HCT116 (cell line): ENCODE measurements at regions not wholly inside any gene's neighbourhood (a gene's known extent, or its start where the extent isn't known, plus 50 kb on each side); places are given as distances from the start of the nearest gene placed in this dataset.

ENCODE experiments used
- ATAC-seq: fragments of 200-7000 bp; cut with Tn5 transposase; 2 replicates; pipeline ENCODE4 v1.9.1; 2020; ENCODE audit warnings: mild to moderate bottlenecking, moderate library complexity
- BruUV-seq: library from RNA; stranded (reverse); fragments of 400-500 nt; replicated peaks from 2 replicates; lab custom pipeline; 2021; lab: Mats Ljungman, UMichigan
- CTCF ChIA-PET: fragments of 300-600 bp; sonication (Branson Sonifier 250); formaldehyde crosslinking; loops from one replicate; lab custom pipeline; 2021; ENCODE audit warnings: antibody characterized with exemption; lab: Charles Lee
- POLR2A ChIA-PET: fragments of 300-600, 350-600 bp; sonication (Branson Sonifier 250); formaldehyde crosslinking; loops from one replicate; lab custom pipeline; 2021; ENCODE audit warnings: antibody characterized with exemption; lab: Charles Lee
- RAD21 ChIA-PET, 2 experiments: fragments of 300-600 bp; sonication (Branson Sonifier 250); formaldehyde crosslinking; loops; one replicate each; lab custom pipeline; 2023; ENCODE audit warnings: low total read pairs in 2 of 2; ENCODE audit not compliant: uncharacterized antibody in 2 of 2, unreplicated experiment in 2 of 2, low non-redundant PET in 1 of 2; lab: Charles Lee
- DNase-seq: peaks from one replicate; pipeline ENCODE4 v3.0.0-alpha.2; 2010; ENCODE audit warnings: low read depth, low spot score
- H2AFZ ChIP-seq: fragments of 200-600 bp; shearing (Covaris generic), sonication (generic); 2 replicates; pipeline ENCODE4 v1.6.1; 2017; ENCODE audit warnings: low read depth, mixed run types, mixed read lengths, antibody characterized with exemption, low read length; ENCODE audit not compliant: poor library complexity, severe bottlenecking
- H3K27ac ChIP-seq: 2 replicates; pipeline ENCODE4 v1.5.1; 2012; ENCODE audit warnings: low read depth, low read length
- H3K27me3 ChIP-seq: fragments of 200-600 bp; sonication (generic); 2 replicates; pipeline ENCODE4 v1.6.1; 2016; ENCODE audit warnings: mixed run types, low read length, mixed read lengths; ENCODE audit not compliant: insufficient read depth
- H3K36me3 ChIP-seq, 2 experiments: fragments of 200-500 bp in 1 of 2; fragments of 200-600 bp in 1 of 2; sonication (Bioruptor generic) in 1 of 2; sonication (generic) in 1 of 2; 2 replicates each; pipeline versions ENCODE4 v1.5.1 to v1.6.1; 2014 to 2016; ENCODE audit warnings: low read length in 2 of 2, inconsistent platforms in 1 of 2, mixed read lengths in 1 of 2, mixed run types in 1 of 2; ENCODE audit not compliant: insufficient read depth in 2 of 2, control insufficient read depth in 1 of 2
- H3K4me1 ChIP-seq, 2 experiments: fragments of 200-600 bp in 1 of 2; sonication (generic) in 1 of 2; 2 replicates each; pipeline versions ENCODE4 v1.5.1 to v1.6.1; 2012 to 2017; ENCODE audit warnings: low read length in 2 of 2, inconsistent platforms in 1 of 2, mild to moderate bottlenecking in 1 of 2, mixed read lengths in 1 of 2, mixed run types in 1 of 2, moderate library complexity in 1 of 2; ENCODE audit not compliant: insufficient read depth in 2 of 2, control insufficient read depth in 1 of 2
- H3K4me2 ChIP-seq: fragments of 200-600 bp; sonication (generic); 2 replicates; pipeline ENCODE4 v1.6.1; 2017; ENCODE audit warnings: mixed run types, low read length, mixed read lengths
- H3K4me3 ChIP-seq, 2 experiments: fragments of 200-600 bp in 1 of 2; sonication (generic) in 1 of 2; replicated peaks in 1 of 2; 2 replicates each; pipeline ENCODE4 v1.5.1; 2011 to 2016; ENCODE audit warnings: low read length in 2 of 2, control low read depth in 1 of 2, low read depth in 1 of 2, mild to moderate bottlenecking in 1 of 2, mixed read lengths in 1 of 2, mixed run types in 1 of 2
- H3K79me2 ChIP-seq: fragments of 200-600 bp; sonication (generic); 2 replicates; pipeline ENCODE4 v1.6.1; 2017; ENCODE audit warnings: mild to moderate bottlenecking, mixed run types, low read length, moderate library complexity, mixed read lengths; ENCODE audit not compliant: insufficient read depth
- H3K9ac ChIP-seq: fragments of 200-600 bp; sonication (generic); 2 replicates; pipeline ENCODE4 v1.6.1; 2016; ENCODE audit warnings: low read length, mixed read lengths
- H3K9me2 ChIP-seq: fragments of 200-600 bp; sonication (generic), shearing (Covaris generic); 2 replicates; pipeline ENCODE4 v1.6.1; 2017; ENCODE audit warnings: mixed run types, mild to moderate bottlenecking, moderate library complexity; ENCODE audit not compliant: insufficient read depth
- H3K9me3 ChIP-seq, 2 experiments: fragments of 200-500 bp in 1 of 2; fragments of 200-600 bp in 1 of 2; sonication (Bioruptor generic) in 1 of 2; sonication (generic) in 1 of 2; 2 replicates each; pipeline ENCODE4 v1.6.1; 2014 to 2017; ENCODE audit warnings: low read length in 2 of 2, mixed read lengths in 2 of 2, inconsistent platforms in 1 of 2, low read depth in 1 of 2, mild to moderate bottlenecking in 1 of 2, mixed run types in 1 of 2, moderate library complexity in 1 of 2; ENCODE audit not compliant: control insufficient read depth in 1 of 2, insufficient read depth in 1 of 2
- H4K20me1 ChIP-seq: fragments of 200-600 bp; sonication (generic), shearing (Covaris generic); 2 replicates; pipeline ENCODE4 v1.6.1; 2017; ENCODE audit warnings: mixed run types, mild to moderate bottlenecking, moderate library complexity; ENCODE audit not compliant: insufficient read depth
- CBX3 ChIP-seq: IDR thresholded peaks from 2 replicates; pipeline ENCODE4 v1.6.1; 2012; ENCODE audit warnings: low read depth
- CEBPB ChIP-seq: IDR thresholded peaks from 2 replicates; pipeline ENCODE4 v1.6.1; 2012; ENCODE audit warnings: low read depth
- ELF1 ChIP-seq: IDR thresholded peaks from 2 replicates; pipeline ENCODE4 v1.6.1; 2012; ENCODE audit warnings: low read depth, borderline replicate concordance
- EZH2 ChIP-seq: fragments of 200-600 bp; sonication (generic); IDR thresholded peaks from 2 replicates; pipeline ENCODE4 v1.6.1; 2017; ENCODE audit warnings: antibody characterized with exemption, mixed run types
- EZH2phosphoT487 ChIP-seq: fragments of 200-600 bp; IDR thresholded peaks from 2 replicates; pipeline ENCODE4 v1.6.1; 2018; ENCODE audit warnings: antibody characterized with exemption, borderline replicate concordance
- FOSL1 ChIP-seq: IDR thresholded peaks from 2 replicates; pipeline ENCODE4 v1.6.1; 2012; ENCODE audit warnings: low read depth
- JUND ChIP-seq: IDR thresholded peaks from 2 replicates; pipeline ENCODE4 v1.6.1; 2012
- MAX ChIP-seq: IDR thresholded peaks from 2 replicates; pipeline ENCODE4 v1.6.1; 2012
- POLR2A ChIP-seq: IDR thresholded peaks from 2 replicates; pipeline ENCODE4 v1.7.0; 2011; ENCODE audit warnings: borderline replicate concordance; ENCODE audit not compliant: insufficient read depth, insufficient read length; ENCODE audit errors: extremely low read depth
- POLR2AphosphoS5 ChIP-seq: IDR thresholded peaks from 2 replicates; pipeline ENCODE4 v1.6.1; 2011; ENCODE audit warnings: mild to moderate bottlenecking, low read depth, low read length, moderate library complexity
- REST ChIP-seq: IDR thresholded peaks from 2 replicates; pipeline ENCODE4 v1.6.1; 2012; ENCODE audit warnings: low read depth
- SIN3A ChIP-seq: IDR thresholded peaks from 2 replicates; pipeline ENCODE4 v1.6.1; 2012; ENCODE audit warnings: low read depth
- SP1 ChIP-seq: IDR thresholded peaks from 2 replicates; pipeline ENCODE4 v1.6.1; 2012; ENCODE audit warnings: low read depth
- SRF ChIP-seq: IDR thresholded peaks from 2 replicates; pipeline ENCODE4 v1.6.1; 2012; ENCODE audit warnings: low read depth
- TCF7L2 ChIP-seq: IDR thresholded peaks from 2 replicates; pipeline ENCODE4 v1.7.0; 2011; ENCODE audit warnings: borderline replicate concordance, inconsistent platforms; ENCODE audit not compliant: insufficient read depth, insufficient read length; ENCODE audit errors: extremely low read depth
- YY1 ChIP-seq: IDR thresholded peaks from 2 replicates; pipeline ENCODE4 v1.6.1; 2011; ENCODE audit warnings: low read length, low read depth, moderate library complexity, mild to moderate bottlenecking; ENCODE audit not compliant: insufficient replicate concordance; ENCODE audit errors: extremely low read depth
- ZBTB33 ChIP-seq: IDR thresholded peaks from 2 replicates; pipeline ENCODE4 v1.6.1; 2011; ENCODE audit warnings: mild to moderate bottlenecking, low read length, moderate library complexity; ENCODE audit not compliant: insufficient replicate concordance; ENCODE audit errors: extremely low read depth
- ZFX ChIP-seq: fragments of 450-650 bp; IDR thresholded peaks from 2 replicates; pipeline ENCODE4 v1.6.1; 2017
- ZNF274 ChIP-seq: fragments of 200-500 bp; sonication (Bioruptor generic); IDR thresholded peaks from 2 replicates; pipeline ENCODE4 v1.6.1; 2014; ENCODE audit warnings: mild to moderate bottlenecking, low read depth, low read length, inconsistent platforms
- intact Hi-C: fragments of 100-400 bp; cut with micrococcal nuclease; formaldehyde crosslinking; loops from 2 replicates; pipeline ENCODE4 v1.10.0; 2022

- DNase-seq (no peak), ATAC-seq (no peak)
- intact Hi-C loops, result no loop called here
- H3K9me3 ChIP-seq, result no peaks in the 10 kb centered on the region
- H3K4me2 ChIP-seq, result no peak overlapping the region
- no peaks in the 10 kb centered on the region for H4K20me1 ChIP-seq
- no TSS peak for BruUV-seq
- H3K4me3 ChIP-seq, result no peak overlapping the region
- ChIA-PET POLR2A (no interaction called here), RAD21 (no interaction called here), CTCF (no interaction called here)
- TF ChIP-seq ELF1, result no peak
- TF ChIP-seq CBX3, result no peak
- TF ChIP-seq ZFX, result no peak
- no peak for TF ChIP-seq FOSL1
- TF ChIP-seq REST, result no peak
- no peak for TF ChIP-seq ZNF274
- no peak for TF ChIP-seq SIN3A
- TF ChIP-seq EZH2phosphoT487, result no peak
- no peak for TF ChIP-seq TCF7L2
- TF ChIP-seq POLR2AphosphoS5, result no peak
- no peak for TF ChIP-seq SP1
- no peak for TF ChIP-seq MAX
- TF ChIP-seq JUND, result no peak
- no peak for TF ChIP-seq CEBPB
- no peak for TF ChIP-seq YY1
- TF ChIP-seq ZBTB33, result no peak
- TF ChIP-seq EZH2, result no peak
- TF ChIP-seq POLR2A, result no peak
- TF ChIP-seq SRF, result no peak
- no peaks in the 10 kb centered on the region for H3K27me3 ChIP-seq
- H3K36me3 ChIP-seq, result no peaks in the 10 kb centered on the region
- no peaks in the 10 kb centered on the region for H3K79me2 ChIP-seq
- no peak overlapping the region for H2AFZ ChIP-seq
- H3K4me1 ChIP-seq, result peaks cover 0 to 9% of the 10 kb centered on the region in 2 experiments; a peak in 2 of 4 replicates
- no peaks in the 10 kb centered on the region for H3K9me2 ChIP-seq
- no peak overlapping the region for H3K27ac ChIP-seq
- no peak overlapping the region for H3K9ac ChIP-seq
These were observed 166.5 kb upstream of the TMCO5A start for GRCh38 chr15:37767841-37768455.
